ENCODE measurements at regions not wholly inside any gene's neighbourhood (a gene's known extent, or its start where the extent isn't known, plus 50 kb on each side); places are given as distances from the start of the nearest gene placed in this dataset.

- Histone ChIP-seq H3K4me1 (no peaks in the 10 kb centered on the region), H3K4me3 (no peak overlapping the region), H4K20me1 (ENCODE audit: low read depth) (no peaks in the 10 kb centered on the region), H3K36me3 (no peaks in the 10 kb centered on the region), H3K9ac (no peak overlapping the region), H3K79me2 (ENCODE audit: low read depth) (no peaks in the 10 kb centered on the region), H3F3A (ENCODE audit: low read depth) (no peaks in the 10 kb centered on the region), H3K9me3 (ENCODE audit: low read depth) (no peaks in the 10 kb centered on the region), H3K27me3 (no peaks in the 10 kb centered on the region), H3K27ac (no peak overlapping the region), H2AFZ (replicated peaks) (no peak overlapping the region), H3K4me2 (no peak overlapping the region)
- TF ChIP-seq, protein P1, sequence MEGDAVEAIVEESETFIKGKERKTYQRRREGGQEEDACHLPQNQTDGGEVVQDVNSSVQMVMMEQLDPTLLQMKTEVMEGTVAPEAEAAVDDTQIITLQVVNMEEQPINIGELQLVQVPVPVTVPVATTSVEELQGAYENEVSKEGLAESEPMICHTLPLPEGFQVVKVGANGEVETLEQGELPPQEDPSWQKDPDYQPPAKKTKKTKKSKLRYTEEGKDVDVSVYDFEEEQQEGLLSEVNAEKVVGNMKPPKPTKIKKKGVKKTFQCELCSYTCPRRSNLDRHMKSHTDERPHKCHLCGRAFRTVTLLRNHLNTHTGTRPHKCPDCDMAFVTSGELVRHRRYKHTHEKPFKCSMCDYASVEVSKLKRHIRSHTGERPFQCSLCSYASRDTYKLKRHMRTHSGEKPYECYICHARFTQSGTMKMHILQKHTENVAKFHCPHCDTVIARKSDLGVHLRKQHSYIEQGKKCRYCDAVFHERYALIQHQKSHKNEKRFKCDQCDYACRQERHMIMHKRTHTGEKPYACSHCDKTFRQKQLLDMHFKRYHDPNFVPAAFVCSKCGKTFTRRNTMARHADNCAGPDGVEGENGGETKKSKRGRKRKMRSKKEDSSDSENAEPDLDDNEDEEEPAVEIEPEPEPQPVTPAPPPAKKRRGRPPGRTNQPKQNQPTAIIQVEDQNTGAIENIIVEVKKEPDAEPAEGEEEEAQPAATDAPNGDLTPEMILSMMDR (IDR thresholded peaks at IDR 0.05): no peak
- Mint-ChIP-seq H3K4me3 (no peak overlapping the region), H3K27ac (no peak overlapping the region), H3K9me3 (no peaks in the 10 kb centered on the region), H3K27me3 (ENCODE audit: insufficient read depth, low read depth) (peaks cover 3% of the 10 kb centered on the region), H3K4me1 (peaks cover 14% of the 10 kb centered on the region), H3K36me3 (no peaks in the 10 kb centered on the region)
- no peak for DNase-seq (ENCODE audit: low spot score)
These were observed 97.8 kb upstream of the IGSF10 start for GRCh38 chr3:151558661-151559060.

- H3K4me2 ChIP-seq: no peak overlapping the region
- no peaks in the 10 kb centered on the region for H3K36me3 Mint-ChIP-seq
- no peak overlapping the region for H3K9ac ChIP-seq
- H2AFZ ChIP-seq (replicated peaks): no peak overlapping the region
- H3K4me1 Mint-ChIP-seq: peaks cover 14% of the 10 kb centered on the region
- no peak for DNase-seq (ENCODE audit: low spot score)
- H3K27me3 ChIP-seq: no peaks in the 10 kb centered on the region
- TF ChIP-seq EZH2phosphoT487 (IDR thresholded peaks at IDR 0.05) (no peak), EZH2 (IDR thresholded peaks at IDR 0.05) (no peak)
- TF ChIP-seq, protein P1 (IDR thresholded peaks at IDR 0.05): no peak
- no peaks in the 10 kb centered on the region for H4K20me1 ChIP-seq (ENCODE audit: low read depth)
- no peak overlapping the region for H3K27ac Mint-ChIP-seq
- H3F3A ChIP-seq (ENCODE audit: low read depth): no peaks in the 10 kb centered on the region
- no peaks in the 10 kb centered on the region for H3K9me3 Mint-ChIP-seq
- no peak overlapping the region for H3K4me3 ChIP-seq
- peaks cover 3% of the 10 kb centered on the region for H3K27me3 Mint-ChIP-seq (ENCODE audit: insufficient read depth, low read depth)
- no peak overlapping the region for H3K27ac ChIP-seq
- H3K36me3 ChIP-seq: no peaks in the 10 kb centered on the region
- H3K4me3 Mint-ChIP-seq: no peak overlapping the region
- no peaks in the 10 kb centered on the region for H3K9me3 ChIP-seq (ENCODE audit: low read depth)
- no peaks in the 10 kb centered on the region for H3K79me2 ChIP-seq (ENCODE audit: low read depth)
- no peaks in the 10 kb centered on the region for H3K4me1 ChIP-seq
These were observed 96.4 kb upstream of the IGSF10 start for GRCh38 chr3:151557068-151557840.

- no peaks in the 10 kb centered on the region for H4K20me1 ChIP-seq (ENCODE audit: low read depth)
- no peaks in the 10 kb centered on the region for H3F3A ChIP-seq (ENCODE audit: low read depth)
- H2AFZ ChIP-seq (replicated peaks): peak overlapping the region; percentile 46
- DNase-seq (ENCODE audit: low spot score): no peak
- no peaks in the 10 kb centered on the region for H3K36me3 Mint-ChIP-seq
- H3K4me2 ChIP-seq: no peak overlapping the region
- no peaks in the 10 kb centered on the region for H3K36me3 ChIP-seq
- no peaks in the 10 kb centered on the region for H3K4me1 ChIP-seq
- H3K79me2 ChIP-seq (ENCODE audit: low read depth): no peaks in the 10 kb centered on the region
- no peak overlapping the region for H3K27ac ChIP-seq
- no peaks in the 10 kb centered on the region for H3K27me3 ChIP-seq
- no peak overlapping the region for H3K27ac Mint-ChIP-seq
- no peak overlapping the region for H3K4me3 Mint-ChIP-seq
- H3K9ac ChIP-seq: no peak overlapping the region
- H3K4me3 ChIP-seq: no peak overlapping the region
- H3K9me3 Mint-ChIP-seq: no peaks in the 10 kb centered on the region
- TF ChIP-seq EZH2phosphoT487 (IDR thresholded peaks at IDR 0.05) (no peak), EZH2 (IDR thresholded peaks at IDR 0.05) (no peak)
- TF ChIP-seq, protein P1 (IDR thresholded peaks at IDR 0.05): no peak
- peaks cover 14% of the 10 kb centered on the region for H3K4me1 Mint-ChIP-seq
- H3K27me3 Mint-ChIP-seq (ENCODE audit: insufficient read depth, low read depth): peaks cover 3% of the 10 kb centered on the region
- no peaks in the 10 kb centered on the region for H3K9me3 ChIP-seq (ENCODE audit: low read depth)
These were observed 95.7 kb upstream of the IGSF10 start for GRCh38 chr3:151556596-151556995.
